ENCODE measurements at regions not wholly inside any gene's neighbourhood (a gene's known extent, or its start where the extent isn't known, plus 50 kb on each side); places are given as distances from the start of the nearest gene placed in this dataset.

- H3K27me3 Mint-ChIP-seq (ENCODE audit: unreplicated experiment), result no peaks in the 10 kb centered on the region
- no peak overlapping the region for H3K27ac Mint-ChIP-seq (ENCODE audit: unreplicated experiment)
- no peak for DNase-seq
- H3K4me1 Mint-ChIP-seq (ENCODE audit: low read depth, unreplicated experiment), result no peaks in the 10 kb centered on the region
- H3K36me3 Mint-ChIP-seq (ENCODE audit: unreplicated experiment), result no peaks in the 10 kb centered on the region
- no peak overlapping the region for H3K4me3 Mint-ChIP-seq (ENCODE audit: unreplicated experiment)
- no peak for TF ChIP-seq CTCF (IDR thresholded peaks at IDR 0.05; ENCODE audit: partially characterized antibody, unreplicated experiment)
- no peaks in the 10 kb centered on the region for H3K9me3 Mint-ChIP-seq (ENCODE audit: unreplicated experiment)
Observed at GRCh38 chrX:99703473-99703872, 706.6 kb downstream of the PCDH19 start.

- Mint-ChIP-seq H3K4me3 (ENCODE audit: unreplicated experiment) (no peak overlapping the region), H3K27ac (ENCODE audit: unreplicated experiment) (no peak overlapping the region), H3K36me3 (ENCODE audit: unreplicated experiment) (no peaks in the 10 kb centered on the region), H3K4me1 (ENCODE audit: low read depth, unreplicated experiment) (no peaks in the 10 kb centered on the region), H3K9me3 (ENCODE audit: unreplicated experiment) (no peaks in the 10 kb centered on the region), H3K27me3 (ENCODE audit: unreplicated experiment) (no peaks in the 10 kb centered on the region)
- no peak for DNase-seq
- no peak for TF ChIP-seq CTCF (IDR thresholded peaks at IDR 0.05; ENCODE audit: partially characterized antibody, unreplicated experiment)
Observed at GRCh38 chrX:99698451-99698850, 711.6 kb downstream of the PCDH19 start.

GRCh38 chrX:99663136-99663535 lies 746.9 kb downstream of the PCDH19 start:
- Mint-ChIP-seq H3K9me3 (ENCODE audit: unreplicated experiment) (peaks cover 1% of the 10 kb centered on the region), H3K27ac (ENCODE audit: unreplicated experiment) (no peak overlapping the region), H3K36me3 (ENCODE audit: unreplicated experiment) (no peaks in the 10 kb centered on the region), H3K4me1 (ENCODE audit: low read depth, unreplicated experiment) (no peaks in the 10 kb centered on the region), H3K4me3 (ENCODE audit: unreplicated experiment) (no peak overlapping the region), H3K27me3 (ENCODE audit: unreplicated experiment) (no peaks in the 10 kb centered on the region)
- DNase-seq, result no peak
- no peak for TF ChIP-seq CTCF (IDR thresholded peaks at IDR 0.05; ENCODE audit: partially characterized antibody, unreplicated experiment)

GRCh38 chrX:99654188-99654587 lies 755.9 kb downstream of the PCDH19 start:
- Mint-ChIP-seq H3K27me3 (ENCODE audit: unreplicated experiment) (no peaks in the 10 kb centered on the region), H3K36me3 (ENCODE audit: unreplicated experiment) (no peaks in the 10 kb centered on the region), H3K4me1 (ENCODE audit: low read depth, unreplicated experiment) (no peaks in the 10 kb centered on the region), H3K27ac (ENCODE audit: unreplicated experiment) (no peak overlapping the region), H3K4me3 (ENCODE audit: unreplicated experiment) (no peak overlapping the region), H3K9me3 (ENCODE audit: unreplicated experiment) (no peaks in the 10 kb centered on the region)
- no peak for DNase-seq
- no peak for TF ChIP-seq CTCF (IDR thresholded peaks at IDR 0.05; ENCODE audit: partially characterized antibody, unreplicated experiment)

- Mint-ChIP-seq H3K36me3 (ENCODE audit: unreplicated experiment) (no peaks in the 10 kb centered on the region), H3K4me1 (ENCODE audit: low read depth, unreplicated experiment) (no peaks in the 10 kb centered on the region), H3K9me3 (ENCODE audit: unreplicated experiment) (no peaks in the 10 kb centered on the region), H3K27ac (ENCODE audit: unreplicated experiment) (no peak overlapping the region), H3K4me3 (ENCODE audit: unreplicated experiment) (no peak overlapping the region), H3K27me3 (ENCODE audit: unreplicated experiment) (no peaks in the 10 kb centered on the region)
- DNase-seq, result no peak
- no peak for TF ChIP-seq CTCF (IDR thresholded peaks at IDR 0.05; ENCODE audit: partially characterized antibody, unreplicated experiment)
Observed at GRCh38 chrX:99653352-99653751, 756.7 kb downstream of the PCDH19 start.
